Mesenchymal stem cell (in vitro differentiated cells and primary cell): ENCODE measurements at regions not wholly inside any gene's neighbourhood (a gene's known extent, or its start where the extent isn't known, plus 50 kb on each side); places are given as distances from the start of the nearest gene placed in this dataset.
"Not testable (repeated sequence)": the region's sequence is repeated elsewhere in the genome, so short reads cannot be mapped to it uniquely, and the experiment has no call there.

Source experiments
- DNase-seq: peaks from one replicate; pipeline ENCODE4 v3.0.0-alpha.2; 2013
- H2AFZ ChIP-seq: one replicate; pipeline ENCODE4 v1.6.1; 2013; ENCODE audit warnings: low read depth, mild to moderate bottlenecking, control low read depth, inconsistent platforms, low read length, moderate library complexity
- H2AK5ac ChIP-seq: 2 replicates; pipeline ENCODE4 v1.6.1; 2013; ENCODE audit warnings: low read length, moderate library complexity, mild to moderate bottlenecking, inconsistent platforms; ENCODE audit not compliant: severe bottlenecking
- H2BK120ac ChIP-seq: one replicate; pipeline ENCODE4 v1.6.1; 2013; ENCODE audit warnings: low read depth, mild to moderate bottlenecking, inconsistent platforms, low read length, moderate library complexity
- H2BK12ac ChIP-seq, 2 experiments: one replicate each; pipeline ENCODE4 v1.6.1; 2013; ENCODE audit warnings: inconsistent platforms in 2 of 2, low read length in 2 of 2, mild to moderate bottlenecking in 2 of 2, moderate library complexity in 2 of 2, control low read depth in 1 of 2
- H2BK15ac ChIP-seq: one replicate; pipeline ENCODE4 v1.6.1; 2013; ENCODE audit warnings: mild to moderate bottlenecking, low read depth, inconsistent platforms; ENCODE audit not compliant: poor library complexity, severe bottlenecking
- H2BK5ac ChIP-seq: 2 replicates; pipeline ENCODE4 v1.6.1; 2013; ENCODE audit warnings: low read depth, mild to moderate bottlenecking, low read length, control low read depth, inconsistent platforms; ENCODE audit not compliant: poor library complexity, severe bottlenecking
- H3K14ac ChIP-seq, 2 experiments: one replicate each; pipeline ENCODE4 v1.6.1; 2013; ENCODE audit warnings: inconsistent platforms in 2 of 2, low read length in 2 of 2, control low read depth in 1 of 2, mild to moderate bottlenecking in 1 of 2, moderate library complexity in 1 of 2
- H3K18ac ChIP-seq, 2 experiments: one replicate each; pipeline ENCODE4 v1.6.1; 2013; ENCODE audit warnings: inconsistent platforms in 2 of 2, low read length in 2 of 2, control low read depth in 1 of 2, low read depth in 1 of 2, mild to moderate bottlenecking in 1 of 2
- H3K23ac ChIP-seq, 2 experiments: one replicate each; pipeline ENCODE4 v1.6.1; 2013; ENCODE audit warnings: inconsistent platforms in 2 of 2, low read length in 2 of 2, mild to moderate bottlenecking in 2 of 2, moderate library complexity in 2 of 2, control low read depth in 1 of 2
- H3K27ac ChIP-seq: 2 replicates; pipeline ENCODE4 v1.5.1; 2013; ENCODE audit warnings: mild to moderate bottlenecking, moderate library complexity, low read length, control low read depth, inconsistent platforms; ENCODE audit not compliant: poor library complexity, severe bottlenecking
- H3K27me3 ChIP-seq, 2 experiments: 2 replicates each; pipeline versions ENCODE4 v1.6.1 to v1.7.0; 2013; ENCODE audit warnings: low read length in 2 of 2, mild to moderate bottlenecking in 2 of 2, moderate library complexity in 2 of 2, control low read depth in 1 of 2, inconsistent platforms in 1 of 2; ENCODE audit not compliant: control insufficient read depth in 1 of 2, insufficient read depth in 1 of 2
- H3K36me3 ChIP-seq, 2 experiments: 2 replicates each; pipeline versions ENCODE4 v1.6.1 to v1.7.0; 2013; ENCODE audit warnings: low read length in 2 of 2, control low read depth in 1 of 2, inconsistent platforms in 1 of 2, low read depth in 1 of 2, mild to moderate bottlenecking in 1 of 2; ENCODE audit not compliant: insufficient read depth in 2 of 2, control insufficient read depth in 1 of 2
- H3K4ac ChIP-seq, 2 experiments: one replicate each; pipeline ENCODE4 v1.6.1; 2013; ENCODE audit warnings: inconsistent platforms in 2 of 2, low read length in 2 of 2, mild to moderate bottlenecking in 2 of 2, moderate library complexity in 2 of 2, control low read depth in 1 of 2, low read depth in 1 of 2
- H3K4me1 ChIP-seq: 2 replicates; pipeline ENCODE4 v1.6.1; 2013; ENCODE audit warnings: low read depth, low read length, control low read depth; ENCODE audit not compliant: control insufficient read depth, insufficient read depth
- H3K4me2 ChIP-seq: 2 replicates; pipeline ENCODE4 v1.6.1; 2013; ENCODE audit warnings: low read length, mild to moderate bottlenecking, inconsistent platforms; ENCODE audit not compliant: poor library complexity, severe bottlenecking
- H3K4me3 ChIP-seq, 2 experiments: 2 replicates each; pipeline versions ENCODE4 v1.5.1 to v1.7.0; 2013; ENCODE audit warnings: low read length in 2 of 2, mild to moderate bottlenecking in 2 of 2, control low read depth in 1 of 2, low read depth in 1 of 2; ENCODE audit not compliant: insufficient read depth in 1 of 2
- H3K79me1 ChIP-seq: replicated peaks from 2 replicates; pipeline ENCODE4 v1.6.1; 2013; ENCODE audit warnings: mild to moderate bottlenecking, control low read depth, low read length, inconsistent platforms; ENCODE audit not compliant: poor library complexity, severe bottlenecking
- H3K9ac ChIP-seq: 2 replicates; pipeline ENCODE4 v1.7.0; 2013; ENCODE audit warnings: mild to moderate bottlenecking, low read length, moderate library complexity
- H3K9me3 ChIP-seq: 2 replicates; pipeline ENCODE4 v1.7.0; 2013; ENCODE audit warnings: mild to moderate bottlenecking, low read length; ENCODE audit not compliant: control insufficient read depth
- H4K8ac ChIP-seq: one replicate; pipeline ENCODE4 v1.6.1; 2013; ENCODE audit warnings: inconsistent platforms, mild to moderate bottlenecking, low read length, moderate library complexity
- H4K91ac ChIP-seq: one replicate; pipeline ENCODE4 v1.6.1; 2013; ENCODE audit warnings: mild to moderate bottlenecking, low read length, inconsistent platforms
- WGBS: methylation state at CpG from one replicate; pipeline ENCODE4 v1.1.7; 2013; ENCODE audit warnings: mixed read lengths; 5-methylcytosine and 5-hydroxymethylcytosine counted together

DNA sequence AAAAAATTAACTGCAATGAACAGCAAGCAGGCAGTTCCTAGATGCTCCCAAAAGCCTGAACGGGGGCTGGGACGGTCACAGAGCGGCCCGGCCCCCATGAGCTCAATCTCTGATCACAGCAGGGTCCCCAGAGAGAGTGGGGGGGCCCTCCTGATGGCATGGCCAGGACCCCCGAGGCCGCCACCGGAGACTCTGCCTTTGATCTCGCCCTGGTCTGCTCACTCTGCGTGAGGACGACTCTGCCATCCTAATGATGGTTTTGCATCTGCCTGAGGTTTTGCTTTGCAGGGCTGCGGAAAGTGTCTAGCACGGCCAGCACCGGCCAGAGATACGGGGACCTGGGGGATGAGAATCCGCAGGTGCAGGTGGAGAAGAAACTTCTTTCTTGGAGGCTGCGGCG lies 103.8 kb downstream of the SHOX start:
- Histone ChIP-seq H3K4me3 (no peak overlapping the region), H3K36me3 (no peaks in the 10 kb centered on the region), H2AK5ac (no peak overlapping the region), H3K4me1 (no peaks in the 10 kb centered on the region), H2BK120ac (no peak overlapping the region), H2BK12ac (no peak overlapping the region), H3K23ac (no peak overlapping the region), H3K18ac (no peak overlapping the region), H3K4me2 (no peak overlapping the region), H3K79me1 (no peaks in the 10 kb centered on the region), H2BK5ac (no peak overlapping the region), H3K14ac (no peak overlapping the region), H3K27me3 (no peaks in the 10 kb centered on the region), H2AFZ (no peak overlapping the region), H3K9me3 (no peaks in the 10 kb centered on the region), H2BK15ac (no peak overlapping the region), H4K91ac (no peak overlapping the region), H3K27ac (no peak overlapping the region), H4K8ac (no peak overlapping the region), H3K9ac (no peak overlapping the region), H3K4ac (no peak overlapping the region)
- WGBS = 70% methylated on average over 17 of the region's 17 CpGs
- DNase-seq = no peak

DNA sequence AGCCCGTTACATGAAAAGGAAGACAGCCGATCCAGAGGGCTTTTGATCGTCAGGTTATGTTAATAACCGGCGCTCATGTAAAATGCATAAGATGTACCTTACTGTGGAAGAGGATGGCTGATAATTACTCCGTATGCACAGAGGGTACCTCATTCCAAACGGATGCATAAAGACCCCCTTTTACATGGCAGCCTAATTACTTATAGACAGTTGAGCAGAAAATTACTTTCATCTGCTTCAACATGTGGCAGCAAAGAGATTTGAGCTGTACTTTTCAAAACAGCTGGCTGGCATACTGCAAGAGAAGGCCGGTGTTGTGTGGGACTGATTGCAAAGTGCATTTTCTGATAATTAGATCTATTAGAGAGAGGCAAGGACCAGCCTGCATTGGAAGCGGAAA lies 103.4 kb downstream of the SHOX start:
- Histone ChIP-seq H4K91ac (no peak overlapping the region), H3K4me3 (no peak overlapping the region), H3K23ac (no peak overlapping the region), H2BK5ac (no peak overlapping the region), H4K8ac (no peak overlapping the region), H2BK120ac (no peak overlapping the region), H3K36me3 (no peaks in the 10 kb centered on the region), H3K27me3 (no peaks in the 10 kb centered on the region), H3K4ac (no peak overlapping the region), H2AK5ac (no peak overlapping the region), H3K4me1 (no peaks in the 10 kb centered on the region), H3K9me3 (no peaks in the 10 kb centered on the region), H3K79me1 (no peaks in the 10 kb centered on the region), H2BK15ac (no peak overlapping the region), H3K18ac (no peak overlapping the region), H3K27ac (no peak overlapping the region), H3K14ac (no peak overlapping the region), H3K9ac (no peak overlapping the region), H2BK12ac (no peak overlapping the region), H3K4me2 (no peak overlapping the region), H2AFZ (no peak overlapping the region)
- DNase-seq = no peak
- WGBS = 86% methylated on average over 9 of the region's 9 CpGs

DNA sequence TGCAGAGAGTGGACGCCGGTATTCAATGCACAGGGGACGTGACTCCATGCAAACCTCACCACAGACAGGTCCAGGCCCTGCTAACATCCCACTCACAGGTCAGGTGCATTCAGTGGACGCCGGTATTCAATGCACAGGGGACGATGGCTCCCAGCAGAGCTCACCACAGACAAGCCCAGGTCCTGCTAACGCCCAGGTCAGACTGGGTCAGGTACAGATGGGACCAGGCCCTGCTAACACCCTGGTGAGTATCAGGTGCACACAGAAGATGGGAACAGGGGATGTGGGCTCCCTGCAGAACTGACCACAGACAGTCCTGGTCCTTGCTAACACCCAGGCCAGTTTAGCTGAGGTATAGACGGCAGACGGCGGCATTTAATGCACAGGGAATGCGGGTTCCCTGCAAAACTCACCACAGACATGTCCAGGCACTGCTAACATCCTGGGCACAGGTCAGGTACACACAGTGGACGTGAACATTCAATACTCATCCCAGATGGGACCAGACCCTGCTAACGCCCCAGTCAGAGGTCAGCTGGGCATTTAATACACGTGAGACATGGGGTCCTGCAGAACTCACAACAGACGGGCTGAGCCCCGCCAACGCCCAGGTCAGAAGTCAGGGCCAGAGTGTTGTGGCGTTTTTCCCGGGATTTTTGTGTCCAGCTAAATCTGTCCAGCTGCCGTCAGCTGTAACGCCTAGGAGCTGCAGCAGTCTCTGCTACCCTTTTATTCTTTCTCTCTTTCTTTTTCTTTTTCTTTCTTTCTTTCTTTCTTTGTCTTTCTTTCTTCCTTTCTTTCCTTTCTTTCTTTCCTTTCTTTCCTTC lies 99.2 kb downstream of the SHOX start:
- no peak overlapping the region for H3K14ac ChIP-seq
- 77% methylated on average over 21 of the region's 21 CpGs for WGBS

DNA sequence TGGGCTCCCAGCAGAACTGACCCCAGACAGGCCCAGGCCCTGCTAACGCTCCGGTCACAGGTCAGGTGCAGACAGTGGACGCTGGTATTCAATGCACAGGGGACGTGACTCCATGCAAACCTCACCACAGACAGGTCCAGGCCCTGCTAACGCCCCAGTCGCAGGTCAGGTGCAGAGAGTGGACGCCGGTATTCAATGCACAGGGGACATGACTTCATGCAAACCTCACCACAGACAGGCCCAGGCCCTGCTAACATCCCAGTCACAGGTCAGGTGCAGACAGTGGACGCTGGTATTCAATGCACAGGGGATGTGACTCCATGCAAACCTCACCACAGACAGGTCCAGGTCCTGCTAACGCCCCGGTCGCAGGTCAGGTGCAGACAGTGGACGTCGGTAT lies 98.5 kb downstream of the SHOX start:
- not testable (repeated sequence) for H3K4ac ChIP-seq, H3K18ac ChIP-seq, H2BK5ac ChIP-seq, H3K4me2 ChIP-seq, H3K14ac ChIP-seq, H3K23ac ChIP-seq, DNase-seq, H4K91ac ChIP-seq, H2BK15ac ChIP-seq, H2BK120ac ChIP-seq, H2AFZ ChIP-seq, H2AK5ac ChIP-seq, H3K36me3 ChIP-seq, H3K27me3 ChIP-seq, H4K8ac ChIP-seq, H3K79me1 ChIP-seq, H3K9ac ChIP-seq, H3K4me3 ChIP-seq, H3K4me1 ChIP-seq, H3K27ac ChIP-seq, H2BK12ac ChIP-seq
- peaks cover 10% of the 10 kb centered on the region for H3K9me3 ChIP-seq
- 83% methylated on average over 13 of the region's 14 CpGs for WGBS

More for the DNA sequence above, 99.2 kb downstream of the SHOX start:
- Histone ChIP-seq H3K27ac (no peak overlapping the region), H4K91ac (no peak overlapping the region), H3K9ac (no peak overlapping the region), H3K27me3 (no peaks in the 10 kb centered on the region), H3K18ac (no peak overlapping the region), H3K4me3 (no peak overlapping the region), H2AK5ac (no peak overlapping the region), H2BK120ac (no peak overlapping the region), H3K23ac (no peak overlapping the region), H2BK12ac (no peak overlapping the region), H3K79me1 (no peaks in the 10 kb centered on the region), H3K9me3 (peaks cover 4% of the 10 kb centered on the region), H3K4ac (no peak overlapping the region), H2AFZ (no peak overlapping the region), H2BK15ac (no peak overlapping the region), H4K8ac (no peak overlapping the region), H3K4me2 (no peak overlapping the region), H2BK5ac (no peak overlapping the region), H3K4me1 (no peaks in the 10 kb centered on the region), H3K36me3 (no peaks in the 10 kb centered on the region)
- no peak for DNase-seq
